Suppressor macrophage treated with lipopolysaccharide for 4 hours (primary cell): ENCODE measurements at regions not wholly inside any gene's neighbourhood (a gene's known extent, or its start where the extent isn't known, plus 50 kb on each side); places are given as distances from the start of the nearest gene placed in this dataset.
A peak's percentile ranks its signal among the peaks of the same experiment; 100 is the strongest.
"Not testable (repeated sequence)": the region's sequence is repeated elsewhere in the genome, so short reads cannot be mapped to it uniquely, and the experiment has no call there.

Source experiments
- DNase-seq: peaks from one replicate; pipeline ENCODE4 v3.0.0-alpha.2; 2020

DNA sequence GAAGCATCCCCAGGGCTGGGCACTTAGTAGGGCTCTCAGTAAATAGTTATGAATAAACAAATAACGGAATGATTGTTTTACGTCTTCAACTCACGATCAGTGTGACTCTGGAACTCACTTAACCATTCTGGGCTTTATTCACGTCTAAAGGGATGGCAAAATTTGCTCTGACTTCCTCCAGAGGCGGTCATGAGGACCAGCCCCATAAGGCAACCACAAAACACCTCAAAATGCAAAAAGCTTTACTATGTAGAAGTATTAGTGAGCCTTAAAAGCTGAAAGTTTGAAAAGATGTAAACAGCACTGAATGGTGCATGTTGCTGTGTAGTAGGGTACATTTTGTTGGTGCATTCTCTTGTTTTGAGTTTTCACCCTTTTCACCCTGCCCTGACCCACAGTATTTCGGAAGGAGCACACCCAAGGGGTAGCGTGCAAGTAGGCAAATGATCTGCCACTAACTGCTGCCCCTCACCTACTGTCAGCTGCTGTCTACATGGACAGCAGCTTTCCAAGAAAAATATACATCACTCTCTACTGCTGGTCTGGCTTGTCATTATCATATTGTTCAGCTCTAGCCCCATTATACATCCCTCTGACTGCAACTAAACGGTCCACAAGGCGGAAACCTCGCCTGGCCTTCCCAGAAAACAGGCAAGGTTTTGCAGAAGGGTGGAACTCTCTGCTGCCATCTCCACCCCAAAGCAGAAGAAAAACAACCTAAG is 308.5 kb upstream of the PROK2 start:
- DNase-seq = no peak

DNA sequence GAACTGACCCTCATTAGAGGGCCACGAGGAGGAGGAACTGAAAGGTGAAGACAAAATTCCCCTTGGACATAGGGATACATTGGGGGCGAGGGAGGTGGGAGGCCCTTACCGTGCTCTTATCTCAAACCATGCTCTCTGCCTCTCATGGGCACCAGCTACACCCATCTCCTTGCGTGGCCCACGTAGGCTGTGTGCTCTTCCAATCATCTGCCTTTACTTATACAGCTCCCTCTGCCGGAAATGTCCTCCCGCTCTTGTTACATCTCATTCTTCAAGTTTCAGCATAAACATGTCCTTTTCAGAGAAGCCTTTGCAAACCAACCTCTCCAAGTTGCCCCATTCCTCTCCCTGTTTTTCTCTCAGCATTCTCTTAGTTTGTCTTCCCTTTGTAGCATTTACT is 307.8 kb upstream of the PROK2 start:
- no peak for DNase-seq

DNA sequence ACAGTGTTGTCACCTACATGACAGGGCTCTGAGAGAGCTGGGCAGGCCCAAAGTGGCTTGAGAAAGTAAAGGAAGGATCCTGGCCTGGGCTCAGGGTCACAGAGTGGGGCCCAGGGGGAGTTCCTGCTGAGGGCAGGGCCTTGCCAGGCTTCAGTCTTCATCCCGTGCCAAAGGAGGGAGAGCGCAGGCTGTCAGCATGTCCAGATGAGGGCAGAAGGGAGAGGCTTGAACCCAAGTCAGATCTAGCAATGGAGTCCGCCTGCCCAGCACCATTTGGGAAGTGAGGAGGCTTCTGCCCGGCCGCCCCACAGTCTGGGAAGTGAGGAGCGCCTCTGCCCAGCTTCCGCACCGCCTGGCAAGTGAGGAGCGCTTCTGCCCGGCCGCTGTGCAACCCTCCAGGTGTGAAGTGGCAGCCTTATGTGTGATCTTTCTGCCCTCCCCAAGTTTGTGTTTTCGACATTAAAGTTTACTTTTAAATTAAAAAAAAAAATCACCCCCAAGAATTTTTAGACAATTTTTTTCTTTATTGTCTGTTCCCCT is 303.6 kb upstream of the PROK2 start:
- no peak for DNase-seq

DNA sequence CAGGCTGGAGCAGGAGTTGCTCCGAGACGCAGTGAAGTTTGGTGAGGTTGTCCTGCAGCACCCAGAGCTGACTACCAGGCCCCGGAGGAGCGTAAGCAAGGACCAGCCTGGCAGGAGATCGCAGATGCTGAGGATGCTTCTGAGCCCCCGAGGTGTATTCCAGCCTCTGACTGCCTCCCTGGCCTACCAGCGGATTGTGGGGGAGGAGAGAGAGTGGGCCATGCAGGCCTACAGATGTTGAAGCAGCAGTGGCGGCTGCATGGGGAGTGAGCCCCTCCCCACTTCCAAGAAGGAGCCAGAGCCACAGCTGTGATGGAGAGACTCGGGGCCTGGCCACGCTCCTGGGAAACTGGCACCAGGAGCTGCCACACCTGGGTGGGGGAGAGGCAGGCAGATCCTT is 302.5 kb upstream of the PROK2 start:
- DNase-seq = no peak

DNA sequence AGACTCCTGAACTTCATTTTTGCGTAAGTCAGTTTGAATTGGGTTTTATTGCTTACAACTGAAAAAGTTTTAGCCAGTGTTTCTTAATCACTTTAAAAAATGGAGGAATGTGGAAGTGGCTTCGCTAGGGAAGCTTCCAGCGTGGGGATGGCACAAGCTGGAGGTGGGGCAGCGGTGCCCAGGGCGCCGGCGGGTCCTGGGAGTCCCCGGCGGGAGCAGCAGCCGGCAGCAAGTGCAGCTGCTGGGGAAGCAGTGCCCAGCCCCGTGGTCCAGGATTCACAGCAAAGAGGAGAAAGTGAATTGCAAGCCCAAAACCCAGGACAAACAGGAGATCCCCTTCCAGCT is 301.8 kb upstream of the PROK2 start:
- peak; percentile 79 for DNase-seq

DNA sequence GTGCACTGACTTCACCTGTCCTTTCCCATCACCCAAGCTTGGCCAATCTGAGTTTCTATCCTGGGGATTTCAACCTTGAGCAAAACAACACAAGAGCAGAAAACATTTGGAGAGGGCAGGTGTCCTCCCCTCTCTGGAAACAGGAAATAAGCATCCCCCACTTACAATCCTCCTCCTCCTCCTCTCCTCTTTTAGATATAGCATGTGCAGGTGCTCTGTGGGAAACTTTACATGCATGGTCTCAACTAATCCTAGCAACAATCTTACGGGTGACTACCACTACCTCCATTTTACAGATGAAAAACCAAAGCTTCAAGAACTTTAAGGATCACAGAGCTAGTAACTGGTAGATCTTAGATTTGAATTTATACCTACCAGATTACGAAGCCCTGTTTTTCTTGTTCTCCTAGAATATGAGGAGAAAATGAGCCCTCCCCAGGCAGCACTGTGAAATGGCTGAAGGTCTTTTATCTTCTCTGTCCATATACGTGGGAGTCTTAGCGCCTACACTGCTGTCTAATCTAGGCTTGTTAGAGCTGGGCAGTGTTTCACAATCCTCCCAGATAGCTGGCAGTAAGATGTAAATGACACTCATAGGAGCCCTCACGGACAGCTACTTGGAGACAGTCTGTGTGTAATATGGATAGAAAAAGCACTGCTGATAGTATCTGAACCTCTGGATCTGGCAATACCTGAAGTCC is 301.2 kb upstream of the PROK2 start:
- peak; percentile 71 for DNase-seq

DNA sequence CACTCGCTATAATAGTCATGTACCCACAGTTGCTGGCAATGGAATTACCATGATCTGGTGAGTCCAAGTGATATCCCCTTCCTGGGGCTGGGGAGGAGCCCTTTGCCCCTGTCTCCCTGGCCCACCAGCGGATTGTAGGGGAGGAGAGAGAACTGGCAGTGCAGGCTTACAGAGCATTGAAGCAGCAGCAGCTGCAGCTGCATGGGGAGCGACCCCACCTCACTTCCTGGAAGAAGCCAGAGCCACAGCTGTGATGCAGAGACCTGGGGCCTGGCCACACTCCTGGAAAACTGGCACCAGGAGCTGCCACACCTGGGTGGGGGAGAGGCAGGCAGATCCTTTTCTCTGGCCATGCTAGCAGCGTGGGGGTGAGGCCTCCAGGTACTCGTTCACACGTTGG is 300.1 kb upstream of the PROK2 start:
- DNase-seq = no peak

DNA sequence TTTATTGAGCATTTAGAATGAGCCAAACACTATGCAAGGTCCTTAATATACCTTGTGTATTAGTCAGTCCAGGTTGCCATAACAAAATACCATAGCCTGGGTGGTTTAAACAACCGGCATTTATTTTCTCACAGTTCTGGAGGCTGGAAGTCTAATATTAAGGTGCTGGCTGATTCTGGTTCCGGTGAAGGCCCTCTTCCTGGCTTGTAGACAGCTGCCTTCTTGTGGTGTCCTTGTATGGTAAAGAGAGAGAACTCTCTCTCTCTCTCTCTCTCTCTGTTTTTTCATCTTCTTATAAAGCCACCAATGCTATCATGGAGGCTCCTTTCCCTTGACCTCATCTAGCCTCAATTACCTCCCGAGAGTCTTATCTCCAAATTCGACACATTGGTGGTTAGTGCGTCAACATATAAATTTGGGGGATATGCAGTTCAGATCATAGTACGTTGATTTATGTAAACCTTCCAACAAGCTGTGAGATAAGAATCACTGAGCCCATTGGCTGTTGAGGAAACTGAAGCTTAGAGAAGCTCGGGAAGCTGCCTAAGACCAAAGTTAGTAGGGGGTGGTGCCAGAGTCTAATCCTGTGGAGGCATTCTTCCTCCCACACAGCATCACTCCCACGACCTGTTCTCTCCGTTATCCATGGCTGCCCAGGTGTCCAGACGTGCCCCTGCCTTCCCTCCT is 298.0 kb upstream of the PROK2 start:
- DNase-seq = no peak

DNA sequence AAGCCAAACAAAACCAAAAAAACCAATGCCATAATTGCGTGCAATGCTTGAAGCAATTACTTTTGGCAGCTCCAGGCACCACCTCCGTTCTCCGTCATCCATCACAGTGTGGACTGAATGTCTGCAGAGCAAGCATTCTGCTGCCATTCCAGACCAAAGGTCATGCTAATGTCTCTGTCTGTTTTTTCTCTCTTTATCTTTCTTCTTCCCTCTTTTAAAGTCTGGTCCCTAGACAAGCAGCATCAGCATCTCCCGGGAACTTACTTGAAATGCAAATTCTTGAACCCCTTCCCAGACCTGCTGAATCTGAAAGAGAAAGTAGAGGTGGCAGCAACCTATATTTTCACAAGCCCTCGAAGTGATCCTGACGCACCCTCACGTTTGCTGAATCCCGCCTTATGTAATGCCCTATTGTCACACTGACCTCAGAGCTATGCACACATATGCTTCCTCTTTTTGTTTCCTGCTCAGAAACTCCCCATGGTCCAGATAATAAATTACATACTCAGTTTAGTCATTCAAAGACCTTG is 297.3 kb upstream of the PROK2 start:
- peak; percentile 96 for DNase-seq

DNA sequence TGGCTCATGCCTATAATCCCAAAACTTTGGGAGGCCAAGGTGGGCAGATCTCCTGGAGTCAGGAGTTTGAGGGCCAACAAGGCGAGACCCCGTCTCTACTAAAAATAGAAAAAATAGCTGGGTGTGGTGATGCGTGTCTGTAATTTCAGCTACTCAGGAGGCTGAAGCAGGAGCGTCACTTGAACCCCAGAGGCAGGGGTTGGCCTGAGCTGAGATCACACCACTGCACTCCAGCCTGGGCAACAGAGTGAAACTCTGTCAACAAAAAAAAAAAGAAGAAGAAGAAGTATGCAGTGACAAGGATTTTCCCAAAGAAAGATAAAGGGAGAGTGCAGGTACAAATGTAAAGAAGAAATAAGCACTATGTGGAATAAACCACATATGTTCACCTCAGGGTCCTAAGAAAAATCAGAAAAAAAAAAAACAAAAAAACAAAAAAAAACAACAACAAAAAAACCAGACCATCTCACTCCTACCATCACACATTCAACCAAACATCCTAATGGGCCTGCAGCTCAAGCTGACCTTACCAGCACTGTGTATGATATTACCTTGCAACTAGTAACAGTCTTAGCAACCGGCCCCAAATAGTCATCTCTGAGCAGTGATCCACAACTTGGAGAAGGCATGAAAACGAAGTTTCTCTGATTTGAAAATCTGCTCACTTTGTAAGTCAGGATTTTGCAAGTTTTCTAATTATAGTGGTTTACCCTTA is 296.7 kb upstream of the PROK2 start:
- peak; percentile 52 for DNase-seq

DNA sequence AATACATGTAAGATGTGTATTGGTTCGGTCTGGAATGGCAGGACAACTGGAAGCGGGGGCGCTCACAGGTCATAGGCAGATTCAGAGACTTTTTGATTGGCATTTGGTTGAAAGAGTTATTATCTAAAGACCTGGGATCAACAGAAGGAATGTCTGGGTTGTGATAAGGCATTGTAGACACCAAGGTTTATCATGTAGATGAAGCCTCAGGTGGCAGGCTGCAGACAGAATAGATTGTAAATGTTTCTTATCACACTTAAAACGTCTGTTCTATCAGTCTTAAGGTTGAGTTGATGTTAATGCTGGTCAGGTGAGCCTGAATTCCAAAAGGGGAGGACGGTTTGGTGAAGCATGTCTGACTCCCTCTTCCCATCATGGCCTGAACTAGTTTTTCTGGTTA is 295.9 kb upstream of the PROK2 start:
- DNase-seq = no peak

DNA sequence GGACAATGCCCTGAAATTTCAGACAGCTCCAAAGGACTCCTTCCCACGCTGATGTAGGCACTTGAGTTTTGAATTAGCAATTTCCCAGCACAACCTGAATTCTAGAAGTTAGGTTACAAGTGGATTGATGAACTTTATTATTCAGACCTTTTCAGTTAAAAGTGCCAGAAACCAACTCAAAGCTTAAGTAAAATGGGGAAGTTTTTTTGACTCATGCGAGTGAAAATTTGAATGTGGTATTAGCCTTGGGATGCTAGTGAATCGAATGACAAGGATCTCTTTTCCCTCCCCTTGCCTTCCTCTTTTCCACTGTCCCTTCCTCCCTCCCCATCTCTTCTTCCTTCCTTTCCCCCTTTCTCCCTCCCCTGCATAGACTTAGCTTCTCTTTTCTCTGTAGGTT is 295.1 kb upstream of the PROK2 start:
- peak; percentile 85 for DNase-seq

DNA sequence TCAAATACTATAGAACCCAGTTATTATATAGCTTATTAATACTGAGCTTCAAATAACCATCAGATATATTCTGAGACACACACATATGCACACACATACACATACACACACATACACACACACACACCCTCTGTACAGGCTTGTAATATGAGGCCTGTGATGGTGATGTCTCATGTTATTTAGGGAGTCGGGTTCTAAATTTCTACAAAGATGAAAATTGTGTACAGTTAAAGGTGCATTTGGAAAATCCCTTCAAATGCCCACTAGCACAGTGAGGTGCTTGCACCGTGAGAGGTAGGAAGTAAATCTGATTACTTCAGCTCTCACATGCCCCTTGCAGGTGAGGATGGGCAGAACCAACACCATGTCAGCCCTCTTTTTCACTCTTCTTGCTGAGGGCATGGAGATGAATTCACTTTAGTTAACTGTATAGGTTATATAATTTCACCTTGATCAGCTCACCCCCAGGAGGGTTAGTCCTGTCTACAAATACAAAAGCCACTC is 294.5 kb upstream of the PROK2 start:
- DNase-seq = no peak

DNA sequence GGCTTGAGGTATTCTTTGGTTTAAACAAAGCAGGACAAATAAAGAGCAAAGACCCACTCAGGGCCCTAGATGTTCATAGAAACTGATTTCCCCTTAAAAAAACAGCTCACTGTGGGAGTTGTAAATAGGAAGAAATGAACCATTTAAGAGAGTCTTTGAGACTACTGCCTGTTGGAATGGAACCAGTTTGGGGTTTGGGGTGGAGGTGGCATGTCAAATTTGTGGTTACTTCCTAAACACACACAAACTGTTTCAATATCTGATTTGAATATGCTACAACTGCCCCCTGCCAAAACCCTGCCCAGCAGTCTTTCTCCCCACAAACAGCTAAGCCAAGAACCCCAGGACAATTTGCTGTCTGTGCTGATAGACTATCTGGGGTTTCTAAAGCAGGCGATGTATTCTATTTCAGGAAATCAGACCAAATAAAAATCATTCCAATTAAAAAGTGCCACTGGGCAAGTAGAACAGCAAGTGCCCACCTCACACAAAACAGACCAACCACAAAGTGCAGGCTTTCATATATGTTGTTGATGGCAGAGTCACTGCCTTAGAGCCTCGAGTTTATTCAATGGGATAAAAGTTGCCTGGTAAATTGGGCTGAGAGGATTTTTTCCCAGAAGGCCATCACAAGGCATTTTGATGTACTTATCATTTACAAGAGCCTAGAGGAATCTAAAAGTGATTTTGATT is 293.9 kb upstream of the PROK2 start:
- DNase-seq = no peak

DNA sequence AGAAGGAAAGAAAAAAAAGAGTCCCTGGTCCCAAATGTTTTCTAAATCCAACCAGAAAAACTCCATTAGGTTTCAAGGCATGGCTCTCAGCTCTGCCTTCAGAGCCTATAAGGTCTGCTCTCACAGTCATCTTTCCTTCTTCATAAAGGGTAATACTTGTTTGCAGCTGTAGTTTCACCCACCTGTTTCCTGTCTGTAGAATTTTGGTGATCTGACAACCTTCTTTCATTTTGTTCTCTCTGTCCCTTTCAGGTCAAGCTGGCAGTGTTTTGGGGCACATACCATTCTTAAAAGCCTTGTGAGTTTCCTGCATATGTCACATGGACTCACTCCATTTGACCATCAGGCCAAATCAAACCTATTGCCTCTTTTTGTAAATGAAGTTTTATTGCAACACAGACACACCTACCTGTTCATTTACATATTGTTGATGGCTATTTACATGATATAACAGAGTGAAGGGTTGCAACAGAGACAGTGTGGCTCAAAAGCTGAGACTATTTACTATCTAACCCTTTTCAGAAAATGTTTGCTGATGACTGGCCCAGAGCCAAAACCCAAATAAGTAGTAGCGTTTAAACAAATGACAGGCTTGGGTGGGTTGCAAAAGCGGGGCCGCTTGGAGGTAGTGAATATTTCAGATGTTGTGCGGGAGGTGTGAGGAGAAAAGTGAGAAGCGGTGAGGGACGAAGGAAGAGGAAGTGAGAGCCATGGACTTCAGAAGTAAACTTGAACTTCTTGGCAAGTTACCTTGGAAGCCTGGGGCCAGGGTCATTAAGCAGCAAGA is 292.7 kb upstream of the PROK2 start:
- DNase-seq = no peak

DNA sequence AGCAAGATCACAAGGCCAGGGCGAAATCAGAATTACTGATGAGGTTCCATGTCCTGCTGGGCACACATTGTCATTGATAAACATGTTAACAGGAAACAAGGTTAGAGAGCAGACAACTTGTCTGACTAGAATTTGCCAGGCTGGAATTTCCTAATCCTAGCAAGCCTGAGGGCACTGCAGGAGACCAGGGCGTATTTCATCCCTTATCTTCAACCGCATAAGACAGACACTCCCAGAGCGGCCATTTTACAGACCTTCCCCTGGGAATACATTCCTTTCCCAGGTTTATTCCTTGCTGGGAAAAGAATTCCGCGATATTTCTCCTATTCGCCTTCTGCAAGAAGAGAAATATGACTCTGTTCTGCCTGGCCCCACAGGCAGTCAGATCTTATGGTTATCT is 290.9 kb upstream of the PROK2 start:
- DNase-seq = not testable (repeated sequence)

DNA sequence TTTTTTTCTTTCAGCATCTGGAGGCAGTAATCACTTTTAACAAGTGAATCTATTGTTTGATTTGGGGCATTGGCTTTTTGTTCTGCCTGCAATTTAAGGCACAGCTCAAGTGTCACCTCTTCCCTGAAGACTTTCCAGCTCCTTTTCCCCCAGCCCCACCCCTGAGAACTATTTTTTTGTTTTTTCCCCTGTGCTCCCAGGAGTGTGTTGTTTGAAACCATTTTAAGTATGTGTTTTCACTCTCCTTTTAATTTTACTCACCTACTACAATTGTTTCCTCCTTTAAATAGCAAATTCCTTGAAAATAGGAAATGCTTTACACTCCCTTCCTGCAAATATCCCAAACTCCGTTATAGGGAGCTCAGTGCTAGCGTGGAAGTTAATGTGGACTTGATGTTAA is 286.7 kb upstream of the PROK2 start:
- no peak for DNase-seq

DNA sequence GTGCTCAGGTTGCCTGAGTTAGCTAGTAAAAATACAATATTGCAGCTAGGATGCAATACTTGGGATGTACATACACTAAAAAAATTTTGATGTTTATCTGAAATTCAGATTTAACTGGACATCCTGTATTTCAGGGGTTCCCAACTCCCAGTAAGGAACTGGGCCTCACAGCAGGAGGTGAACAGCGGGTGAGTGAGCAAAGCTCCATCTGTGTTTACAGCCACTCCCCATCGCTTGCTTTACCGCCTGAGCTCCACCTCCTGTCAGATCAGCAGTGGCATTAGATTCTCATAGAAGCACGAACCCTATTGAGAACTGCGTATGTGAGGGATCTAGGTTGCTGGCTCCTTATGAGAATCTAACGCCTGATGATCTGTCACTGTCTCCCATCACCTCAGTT is 285.1 kb upstream of the PROK2 start:
- no peak for DNase-seq

DNA sequence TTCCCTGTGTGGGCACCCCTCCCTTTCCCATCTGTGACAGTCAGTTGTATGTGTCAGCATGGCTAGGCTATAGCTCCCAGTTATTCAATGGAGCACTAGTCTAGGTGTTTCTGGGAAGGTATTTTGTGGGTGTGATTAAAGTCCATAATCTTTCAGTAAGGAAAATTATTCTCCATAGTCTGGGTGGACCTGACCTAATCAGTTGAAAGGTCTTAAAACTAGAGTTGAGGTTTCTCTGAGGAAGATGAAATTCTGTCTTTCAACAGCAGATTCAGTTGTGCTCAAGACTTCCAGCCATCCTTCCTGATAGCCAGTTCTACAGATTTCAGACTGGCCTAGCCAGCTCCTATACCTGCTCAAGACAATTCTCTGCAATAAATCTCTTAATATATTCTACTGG is 284.6 kb upstream of the PROK2 start:
- no peak for DNase-seq

DNA sequence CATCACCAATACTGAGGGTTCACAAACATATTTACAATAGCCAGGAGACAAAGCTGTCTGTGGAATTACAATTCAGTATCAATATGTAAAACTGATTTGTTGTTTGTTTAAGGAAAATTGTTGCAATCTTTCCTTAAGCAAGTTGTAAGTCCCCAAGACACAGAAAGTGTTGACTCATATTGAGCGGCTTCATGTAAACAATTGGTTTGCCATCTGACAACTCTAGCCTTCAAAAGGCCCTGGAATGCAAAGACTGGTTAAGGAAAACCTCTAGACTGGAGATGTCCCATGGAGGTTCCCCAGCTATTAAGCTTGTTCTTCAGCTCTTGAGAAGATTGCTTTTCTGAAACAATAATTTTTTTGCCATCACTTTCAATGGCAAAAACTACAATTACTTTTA is 283.7 kb upstream of the PROK2 start:
- DNase-seq = no peak

DNA sequence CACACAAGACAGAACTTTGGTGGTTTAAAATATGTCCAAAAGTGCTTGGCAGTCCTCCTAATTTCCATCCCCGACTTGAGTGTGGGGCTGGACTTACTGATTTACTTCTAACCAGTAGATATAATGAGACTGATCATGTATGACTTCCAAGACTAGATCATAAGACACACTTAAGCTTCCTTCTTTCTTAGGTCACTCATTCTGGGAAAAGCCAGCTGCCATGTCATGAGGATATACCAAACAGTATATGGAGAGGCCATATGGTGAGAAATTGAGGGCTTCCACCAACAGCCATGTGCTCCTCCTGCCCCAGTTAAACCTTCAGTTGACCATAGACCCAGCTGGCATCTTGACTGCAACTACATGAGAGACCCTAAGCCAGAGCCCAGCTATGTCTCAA is 282.8 kb upstream of the PROK2 start:
- peak; percentile 18 for DNase-seq
